AG09309 (cell line): ENCODE measurements at regions not wholly inside any gene's neighbourhood (a gene's known extent, or its start where the extent isn't known, plus 50 kb on each side); places are given as distances from the start of the nearest gene placed in this dataset.

Source experiments
- DNase-seq: peaks from one replicate; pipeline ENCODE4 v3.0.0-alpha.2; 2010; ENCODE audit warnings: low read depth
- H3K4me3 ChIP-seq: 2 replicates; pipeline ENCODE4 v1.5.1; 2011; ENCODE audit warnings: mild to moderate bottlenecking, low read depth, low read length, moderate library complexity; ENCODE audit not compliant: control insufficient read depth
- TF ChIP-seq, protein P1 (sequence below): IDR thresholded peaks from 2 replicates; pipeline ENCODE4 v1.5.1; 2011; ENCODE audit warnings: mild to moderate bottlenecking, low read depth, low read length, inconsistent platforms; ENCODE audit not compliant: insufficient read depth, control insufficient read depth; ENCODE audit errors: missing control alignments

DNA sequence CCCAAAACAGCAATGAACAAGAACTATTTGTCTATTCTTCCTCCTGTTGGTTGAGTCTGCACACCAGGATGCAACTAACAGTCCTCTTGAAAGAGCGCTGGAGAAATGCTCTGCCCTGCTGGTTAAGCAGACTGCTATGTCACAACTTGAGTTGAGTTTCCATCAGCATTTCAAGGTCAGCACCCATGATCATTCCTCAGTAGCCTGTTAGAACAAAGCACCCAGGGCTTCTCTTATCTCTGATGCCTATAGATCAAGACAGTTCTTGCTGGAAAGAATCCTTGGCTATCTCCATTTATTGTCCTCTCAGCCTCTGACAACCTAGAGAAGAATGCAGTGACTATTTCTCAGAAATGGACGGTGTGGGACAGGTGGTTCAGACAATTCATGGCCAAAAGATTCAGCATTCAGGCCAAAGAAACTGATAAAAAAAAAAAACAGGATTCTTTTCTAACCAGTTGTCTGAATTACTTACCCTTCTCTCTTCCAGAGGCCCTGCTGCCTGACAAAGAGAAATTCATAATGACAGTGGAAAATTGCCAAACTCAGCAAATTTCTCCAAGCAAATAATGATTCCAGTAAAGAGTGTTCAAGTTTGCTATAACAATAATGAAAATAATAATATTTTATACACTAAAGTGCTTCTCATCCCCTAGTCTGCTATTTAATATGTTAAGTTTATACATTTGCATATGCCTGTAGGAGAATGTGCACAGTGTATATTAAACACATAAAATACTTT lies 306.7 kb downstream of the EMP1 start:
- TF ChIP-seq, protein P1, sequence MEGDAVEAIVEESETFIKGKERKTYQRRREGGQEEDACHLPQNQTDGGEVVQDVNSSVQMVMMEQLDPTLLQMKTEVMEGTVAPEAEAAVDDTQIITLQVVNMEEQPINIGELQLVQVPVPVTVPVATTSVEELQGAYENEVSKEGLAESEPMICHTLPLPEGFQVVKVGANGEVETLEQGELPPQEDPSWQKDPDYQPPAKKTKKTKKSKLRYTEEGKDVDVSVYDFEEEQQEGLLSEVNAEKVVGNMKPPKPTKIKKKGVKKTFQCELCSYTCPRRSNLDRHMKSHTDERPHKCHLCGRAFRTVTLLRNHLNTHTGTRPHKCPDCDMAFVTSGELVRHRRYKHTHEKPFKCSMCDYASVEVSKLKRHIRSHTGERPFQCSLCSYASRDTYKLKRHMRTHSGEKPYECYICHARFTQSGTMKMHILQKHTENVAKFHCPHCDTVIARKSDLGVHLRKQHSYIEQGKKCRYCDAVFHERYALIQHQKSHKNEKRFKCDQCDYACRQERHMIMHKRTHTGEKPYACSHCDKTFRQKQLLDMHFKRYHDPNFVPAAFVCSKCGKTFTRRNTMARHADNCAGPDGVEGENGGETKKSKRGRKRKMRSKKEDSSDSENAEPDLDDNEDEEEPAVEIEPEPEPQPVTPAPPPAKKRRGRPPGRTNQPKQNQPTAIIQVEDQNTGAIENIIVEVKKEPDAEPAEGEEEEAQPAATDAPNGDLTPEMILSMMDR, result no peak
- DNase-seq, result no peak
- no peak overlapping the region for H3K4me3 ChIP-seq

DNA sequence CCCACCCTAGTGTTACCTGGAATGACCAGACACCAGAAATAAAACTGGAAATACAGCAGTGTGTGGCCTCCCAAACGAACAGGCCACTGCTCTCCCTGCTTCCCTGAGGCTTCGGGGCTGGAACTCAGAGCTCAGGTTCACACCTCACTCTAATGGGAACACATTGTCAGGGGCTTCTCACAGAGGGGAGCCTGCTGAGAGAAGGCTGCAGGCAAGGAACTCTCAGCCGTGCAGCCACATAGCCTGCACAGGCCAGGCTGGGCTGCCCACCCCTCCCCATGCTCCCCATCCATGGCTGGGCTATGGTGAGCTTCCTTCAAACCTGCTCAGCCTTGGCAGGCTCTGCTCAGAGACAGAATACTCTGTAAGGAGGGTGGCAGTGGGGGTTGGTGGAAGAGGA lies 302.5 kb downstream of the EMP1 start:
- DNase-seq, result no peak
- H3K4me3 ChIP-seq, result no peak overlapping the region
- TF ChIP-seq, protein P1, result no peak

DNA sequence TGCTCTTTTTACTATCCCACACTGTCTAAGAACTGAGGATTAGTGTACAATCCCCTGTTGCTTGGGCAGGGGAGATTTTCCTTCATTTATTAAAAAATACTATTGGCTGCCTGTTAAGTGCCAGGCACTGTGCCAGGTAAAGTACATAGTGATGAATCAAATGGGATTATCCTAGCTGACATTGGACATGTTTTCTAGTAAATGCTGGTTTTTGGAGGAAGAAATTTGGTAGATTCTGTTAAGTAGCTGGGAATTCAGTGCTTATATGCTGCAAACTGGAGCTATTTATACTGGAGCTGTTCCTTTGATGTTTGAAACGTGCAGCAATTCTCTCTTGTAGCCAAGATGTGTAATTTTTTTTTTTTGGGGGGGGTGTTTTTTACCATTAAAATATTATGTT lies 299.6 kb downstream of the EMP1 start:
- TF ChIP-seq, protein P1, result no peak
- no peak for DNase-seq
- no peak overlapping the region for H3K4me3 ChIP-seq

DNA sequence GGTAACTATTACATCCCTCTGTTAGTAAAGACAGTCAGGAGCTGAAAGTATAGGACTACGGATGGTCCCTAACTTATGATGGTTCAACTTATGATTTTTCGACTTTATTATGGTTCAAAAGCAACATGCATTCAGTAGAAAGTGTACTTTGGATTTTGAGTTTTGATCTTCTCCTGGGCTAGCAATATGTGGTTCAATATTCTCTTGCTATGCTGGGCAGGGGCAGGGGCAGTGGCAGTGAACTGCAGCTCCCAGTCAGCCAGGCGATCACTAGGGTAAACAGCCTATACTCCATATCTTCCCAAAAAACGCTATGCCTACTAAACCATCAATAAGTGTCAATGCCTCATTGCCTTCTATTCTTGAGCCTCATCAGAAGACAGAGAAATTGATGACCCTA lies 292.7 kb downstream of the EMP1 start:
- TF ChIP-seq, protein P1, result no peak
- H3K4me3 ChIP-seq, result no peak overlapping the region

DNA sequence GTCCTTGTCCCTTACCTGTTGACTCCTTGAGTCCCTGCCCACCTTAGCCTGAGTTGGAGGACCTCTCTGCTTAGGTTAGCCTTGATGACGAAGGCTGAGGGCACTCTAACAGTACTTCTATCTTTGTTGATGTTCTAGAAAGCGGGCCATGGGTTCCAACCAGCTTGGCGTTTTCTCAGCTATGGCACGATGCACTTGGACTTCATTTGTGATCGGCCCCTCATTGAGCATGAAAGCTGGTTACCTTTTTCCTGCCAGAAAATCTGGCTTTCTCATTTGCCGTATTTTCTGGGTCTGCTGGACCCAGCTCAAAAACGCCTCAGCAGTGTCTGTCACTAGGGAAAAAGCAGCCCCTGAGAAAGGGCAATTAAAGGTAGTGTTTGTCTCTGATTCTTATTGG lies 290.8 kb downstream of the EMP1 start:
- TF ChIP-seq, protein P1, result no peak
- no peak for DNase-seq
- no peak overlapping the region for H3K4me3 ChIP-seq

More for the DNA sequence above, 292.7 kb downstream of the EMP1 start:
- no peak for DNase-seq

DNA sequence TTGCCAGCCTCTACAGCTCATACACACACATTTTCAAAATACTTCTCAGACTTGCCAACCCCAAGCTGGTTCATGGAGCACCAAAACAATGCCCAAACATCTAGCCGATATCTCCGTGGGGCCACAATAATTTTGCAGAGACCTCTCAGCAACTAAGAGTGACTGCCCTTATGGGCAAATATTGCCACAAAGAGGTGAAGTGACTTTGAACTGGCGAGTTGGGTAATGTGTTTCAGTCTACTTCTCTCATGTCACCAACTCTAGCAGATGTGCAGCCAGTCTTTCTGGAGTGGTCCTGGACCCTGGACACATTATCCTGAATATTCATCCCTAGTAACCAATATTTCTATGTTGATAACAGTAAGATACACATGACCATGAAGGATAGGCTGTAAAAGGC lies 290.3 kb downstream of the EMP1 start:
- TF ChIP-seq, protein P1, result no peak
- H3K4me3 ChIP-seq, result no peak overlapping the region
- DNase-seq, result no peak
